HG03520 (cell line): ENCODE measurements at regions not wholly inside any gene's neighbourhood (a gene's known extent, or its start where the extent isn't known, plus 50 kb on each side); places are given as distances from the start of the nearest gene placed in this dataset.
"Not testable (repeated sequence)": the region's sequence is repeated elsewhere in the genome, so short reads cannot be mapped to it uniquely, and the experiment has no call there.

Source experiments
- ATAC-seq: cut with Tn5 transposase; IDR thresholded peaks from one replicate; pipeline ENCODE4 v1.9.1; 2021; ENCODE audit warnings: mild to moderate bottlenecking, moderate library complexity; ENCODE audit not compliant: unreplicated experiment

GRCh38 chr13:50539791-50540530 is 303.5 kb downstream of the DLEU7 start:
- ATAC-seq = no peak

- ATAC-seq = no peak
Observed at GRCh38 chr13:50543141-50543540, 300.4 kb downstream of the DLEU7 start.

- ATAC-seq = no peak
Observed at GRCh38 chr13:50543782-50544181, 299.7 kb downstream of the DLEU7 start.

GRCh38 chr13:50544211-50544610 is 299.3 kb downstream of the DLEU7 start:
- no peak for ATAC-seq

- not testable (repeated sequence) for ATAC-seq
Observed at GRCh38 chr13:50547175-50547574, 296.3 kb downstream of the DLEU7 start.

- ATAC-seq = no peak
Observed at GRCh38 chr13:50548586-50548985, 294.9 kb downstream of the DLEU7 start.

GRCh38 chr13:50549221-50549942 is 294.1 kb downstream of the DLEU7 start:
- ATAC-seq = no peak

GRCh38 chr13:50550151-50550550 is 293.3 kb downstream of the DLEU7 start:
- no peak for ATAC-seq

GRCh38 chr13:50552424-50552966 is 291.0 kb downstream of the DLEU7 start:
- no peak for ATAC-seq

- ATAC-seq = no peak
Observed at GRCh38 chr13:50561739-50562138, 281.8 kb downstream of the DLEU7 start.

- no peak for ATAC-seq
Observed at GRCh38 chr13:50566646-50567045, 276.8 kb downstream of the DLEU7 start.

GRCh38 chr13:50572129-50572528 is 271.4 kb downstream of the DLEU7 start:
- no peak for ATAC-seq

- no peak for ATAC-seq
Observed at GRCh38 chr13:50573066-50573465, 270.4 kb downstream of the DLEU7 start.

GRCh38 chr13:50574731-50575130 is 268.8 kb downstream of the DLEU7 start:
- ATAC-seq = no peak

GRCh38 chr13:50575138-50575537 is 268.4 kb downstream of the DLEU7 start:
- no peak for ATAC-seq

GRCh38 chr13:50576156-50576555 is 267.3 kb downstream of the DLEU7 start:
- no peak for ATAC-seq

- no peak for ATAC-seq
Observed at GRCh38 chr13:50577806-50578205, 265.7 kb downstream of the DLEU7 start.

GRCh38 chr13:50580684-50581305 is 262.7 kb downstream of the DLEU7 start:
- no peak for ATAC-seq

- ATAC-seq = no peak
Observed at GRCh38 chr13:50581586-50582196, 261.8 kb downstream of the DLEU7 start.

GRCh38 chr13:50584856-50585580 is 258.5 kb downstream of the DLEU7 start:
- ATAC-seq = no peak
